ENCODE measurements at regions not wholly inside any gene's neighbourhood (a gene's known extent, or its start where the extent isn't known, plus 50 kb on each side); places are given as distances from the start of the nearest gene placed in this dataset.
"Not testable (repeated sequence)": the region's sequence is repeated elsewhere in the genome, so short reads cannot be mapped to it uniquely, and the experiment has no call there.

DNA sequence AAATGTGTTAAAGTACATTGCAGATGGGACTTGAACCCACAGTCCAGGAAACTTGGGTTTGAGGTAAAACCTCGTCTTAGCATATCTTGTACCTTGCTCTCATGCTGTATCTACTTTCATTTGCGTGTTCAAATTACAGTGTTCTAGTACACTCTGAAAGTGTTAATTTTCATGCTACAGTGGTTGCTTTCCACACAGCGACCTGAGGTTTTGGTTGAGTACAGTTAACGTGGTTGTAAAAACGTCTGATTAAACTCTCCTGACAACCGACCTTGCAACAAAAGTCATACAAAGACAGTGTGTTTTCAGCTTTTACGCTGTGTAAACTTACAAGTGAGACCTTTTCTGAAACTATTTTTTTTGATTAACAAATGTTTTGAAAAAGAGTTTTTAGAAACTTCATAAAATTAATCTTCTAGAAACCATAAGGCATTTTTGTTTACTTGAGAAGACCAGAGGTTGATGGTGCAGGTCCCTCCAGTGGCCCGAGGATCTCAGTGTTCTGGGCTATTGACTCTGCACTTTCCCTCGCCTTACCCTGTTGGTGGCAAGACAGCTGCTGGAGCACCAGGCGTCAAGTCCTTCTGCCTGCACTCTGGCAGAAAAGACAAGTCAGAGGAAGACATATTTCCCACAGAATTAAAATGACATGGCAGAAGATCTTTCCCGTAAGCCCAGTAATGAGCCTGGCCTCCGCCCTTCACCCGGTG, 334.0 kb downstream of the THBS2 start:
- 64 to 66% methylated on average over 13 of the region's 13 CpGs for WGBS, 2 donors

GRCh38 chr6:168916576-168917211, 337.0 kb downstream of the THBS2 start:
- Histone ChIP-seq H3K36me3 (no peaks in the 10 kb centered on the region), H3K27ac (no peak overlapping the region), H3K4me3 (no peak overlapping the region), H3K9me3 (no peaks in the 10 kb centered on the region), H3K27me3 (no peaks in the 10 kb centered on the region), H3K4me1 (peaks cover 0 to 13% (median 3%) of the 10 kb centered on the region in 4 donors)
- peak in 1 of 2 donors; percentile 24 for DNase-seq (ENCODE audit: low spot score in 2 of 2)
- 37 to 43% methylated on average over 11 of the region's 11 CpGs for WGBS, 2 donors
- TF ChIP-seq, protein P1, sequence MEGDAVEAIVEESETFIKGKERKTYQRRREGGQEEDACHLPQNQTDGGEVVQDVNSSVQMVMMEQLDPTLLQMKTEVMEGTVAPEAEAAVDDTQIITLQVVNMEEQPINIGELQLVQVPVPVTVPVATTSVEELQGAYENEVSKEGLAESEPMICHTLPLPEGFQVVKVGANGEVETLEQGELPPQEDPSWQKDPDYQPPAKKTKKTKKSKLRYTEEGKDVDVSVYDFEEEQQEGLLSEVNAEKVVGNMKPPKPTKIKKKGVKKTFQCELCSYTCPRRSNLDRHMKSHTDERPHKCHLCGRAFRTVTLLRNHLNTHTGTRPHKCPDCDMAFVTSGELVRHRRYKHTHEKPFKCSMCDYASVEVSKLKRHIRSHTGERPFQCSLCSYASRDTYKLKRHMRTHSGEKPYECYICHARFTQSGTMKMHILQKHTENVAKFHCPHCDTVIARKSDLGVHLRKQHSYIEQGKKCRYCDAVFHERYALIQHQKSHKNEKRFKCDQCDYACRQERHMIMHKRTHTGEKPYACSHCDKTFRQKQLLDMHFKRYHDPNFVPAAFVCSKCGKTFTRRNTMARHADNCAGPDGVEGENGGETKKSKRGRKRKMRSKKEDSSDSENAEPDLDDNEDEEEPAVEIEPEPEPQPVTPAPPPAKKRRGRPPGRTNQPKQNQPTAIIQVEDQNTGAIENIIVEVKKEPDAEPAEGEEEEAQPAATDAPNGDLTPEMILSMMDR (IDR thresholded peaks at IDR 0.05): no peak
- TF ChIP-seq EP300 (IDR thresholded peaks at IDR 0.05): no peak
- no peak for TF ChIP-seq POLR2A (IDR thresholded peaks at IDR 0.05)

More for the DNA sequence above, 334.0 kb downstream of the THBS2 start:
- Histone ChIP-seq H3K36me3 (no peaks in the 10 kb centered on the region), H3K9me3 (no peaks in the 10 kb centered on the region), H3K27me3 (no peaks in the 10 kb centered on the region), H3K4me3 (no peak overlapping the region), H3K27ac (no peak overlapping the region), H3K4me1 (peaks cover 0 to 13% (median 3%) of the 10 kb centered on the region in 4 donors)
- DNase-seq (ENCODE audit: low spot score in 2 of 2): no peak
- no peak for TF ChIP-seq POLR2A (IDR thresholded peaks at IDR 0.05)
- TF ChIP-seq, protein P1 (IDR thresholded peaks at IDR 0.05): no peak
- TF ChIP-seq EP300 (IDR thresholded peaks at IDR 0.05): no peak

DNA sequence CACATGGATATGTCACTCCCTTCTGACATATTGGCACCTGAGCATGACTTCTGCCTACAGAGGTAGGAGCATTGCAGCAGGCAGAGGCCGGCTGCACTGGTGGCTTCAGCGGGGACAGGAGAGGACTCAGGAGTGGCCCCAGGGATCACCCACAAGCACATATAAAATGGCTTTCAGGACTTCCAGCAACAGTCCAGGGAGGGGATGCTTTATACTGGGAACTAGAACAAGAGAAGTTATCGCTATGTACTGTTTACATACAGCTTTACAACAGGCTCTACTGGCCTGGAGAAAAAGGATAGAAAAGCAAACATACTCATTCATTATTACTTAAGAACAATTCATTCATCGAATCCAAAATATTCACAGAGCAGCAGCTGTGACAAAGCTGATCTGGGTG, 337.8 kb downstream of the THBS2 start:
- H3K27ac ChIP-seq: no peak overlapping the region
- H3K4me3 ChIP-seq: no peak overlapping the region
- no peaks in the 10 kb centered on the region for H3K9me3 ChIP-seq
- WGBS, 2 donors: 89 to 93% methylated on average over 4 of the region's 4 CpGs
- no peaks in the 10 kb centered on the region for H3K27me3 ChIP-seq
- DNase-seq (ENCODE audit: low spot score in 2 of 2): no peak
- H3K36me3 ChIP-seq: no peaks in the 10 kb centered on the region
- TF ChIP-seq POLR2A (IDR thresholded peaks at IDR 0.05) (no peak), EP300 (IDR thresholded peaks at IDR 0.05) (no peak)
- TF ChIP-seq, protein P1 (IDR thresholded peaks at IDR 0.05): no peak
- H3K4me1 ChIP-seq: peaks cover 0 to 13% (median 3%) of the 10 kb centered on the region in 4 donors

GRCh38 chr6:168915242-168915641, 338.4 kb downstream of the THBS2 start:
- no peak overlapping the region for H3K27ac ChIP-seq
- 84% methylated on average over 6 of the region's 6 CpGs for WGBS, 2 donors
- peaks cover 0 to 13% (median 2%) of the 10 kb centered on the region in 4 donors for H3K4me1 ChIP-seq
- DNase-seq (ENCODE audit: low spot score in 2 of 2): no peak
- no peaks in the 10 kb centered on the region for H3K27me3 ChIP-seq
- no peaks in the 10 kb centered on the region for H3K9me3 ChIP-seq
- TF ChIP-seq, protein P1 (IDR thresholded peaks at IDR 0.05): no peak
- TF ChIP-seq POLR2A (IDR thresholded peaks at IDR 0.05) (no peak), EP300 (IDR thresholded peaks at IDR 0.05) (no peak)
- H3K36me3 ChIP-seq: no peaks in the 10 kb centered on the region
- H3K4me3 ChIP-seq: no peak overlapping the region

DNA sequence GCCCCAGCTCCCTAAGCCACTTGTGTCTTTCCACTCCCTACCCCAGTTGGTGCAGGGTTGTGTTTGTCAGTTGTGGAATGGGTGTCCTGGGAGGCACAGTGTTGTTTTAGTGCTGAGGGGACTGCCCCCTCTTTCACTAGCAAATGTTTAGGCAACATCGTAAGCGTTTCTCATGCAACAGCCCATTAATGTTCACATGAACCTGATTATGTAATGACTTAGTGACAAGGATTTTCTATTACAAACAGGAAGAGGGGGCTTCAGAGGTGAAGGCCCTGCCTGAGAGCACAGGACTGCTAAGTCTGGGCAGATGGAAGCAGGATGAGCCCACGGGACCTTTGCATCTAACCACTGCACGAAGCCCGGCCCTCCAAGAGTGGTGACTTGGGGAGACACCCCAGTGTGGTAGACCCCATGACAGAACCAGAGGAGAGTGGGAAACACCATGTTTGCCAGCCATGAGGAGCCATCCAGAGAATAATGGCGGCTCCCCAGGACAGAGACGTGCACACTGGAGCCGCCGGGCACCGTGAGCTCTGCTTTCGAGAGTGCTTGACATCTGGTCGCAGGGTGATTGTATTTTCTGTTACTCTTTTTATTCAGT, 339.7 kb downstream of the THBS2 start:
- whole genome bisulfite sequencing, 2 donors: 84 to 89% methylated on average over 12 of the region's 12 CpGs
- peaks cover 0 to 13% (median 2%) of the 10 kb centered on the region in 4 donors for H3K4me1 ChIP-seq
- no peak overlapping the region for H3K4me3 ChIP-seq
- no peak for TF ChIP-seq EP300 (IDR thresholded peaks at IDR 0.05)
- TF ChIP-seq, protein P1 (IDR thresholded peaks at IDR 0.05): no peak
- no peak for TF ChIP-seq POLR2A (IDR thresholded peaks at IDR 0.05)
- H3K27ac ChIP-seq: no peak overlapping the region
- H3K36me3 ChIP-seq: no peaks in the 10 kb centered on the region
- H3K27me3 ChIP-seq: no peaks in the 10 kb centered on the region
- no peak for DNase-seq (ENCODE audit: low spot score in 2 of 2)
- no peaks in the 10 kb centered on the region for H3K9me3 ChIP-seq

- H3K4me3 ChIP-seq; H3K9me3 ChIP-seq; H3K36me3 ChIP-seq; H3K27me3 ChIP-seq; H3K27ac ChIP-seq; DNase-seq (ENCODE audit: low spot score in 2 of 2): not testable (repeated sequence)
- 66 to 73% methylated on average over 11 of the region's 11 CpGs for WGBS, 2 donors
- peaks cover 0 to 13% (median 2%) of the 10 kb centered on the region in 4 donors for H3K4me1 ChIP-seq
Measured at GRCh38 chr6:168913231-168913865, 340.3 kb downstream of the THBS2 start.

Measured in tibial nerve (tissue), 4 donors.